ENCODE measurements at regions not wholly inside any gene's neighbourhood (a gene's known extent, or its start where the extent isn't known, plus 50 kb on each side); places are given as distances from the start of the nearest gene placed in this dataset.

GRCh38 chr1:238998577-238998976, 387.8 kb upstream of the CHRM3 start:
- no peak overlapping the region for H3K27ac Mint-ChIP-seq
- intact Hi-C loops (cut with micrococcal nuclease): no loop called here
- Histone ChIP-seq H3K9ac (ENCODE audit: low read length) (no peak overlapping the region), H3K27ac (ENCODE audit: low read length in 2 of 2) (no peak overlapping the region), H3K4me1 (ENCODE audit: control insufficient read depth in 2 of 2, insufficient read depth in 2 of 2, low read length in 2 of 2) (no peaks in the 10 kb centered on the region), H3K4me3 (ENCODE audit: control extremely low read depth in 1 of 5, extremely low read depth in 1 of 5, insufficient read depth in 1 of 5, low read depth in 2 of 5, low read length in 4 of 5) (no peak overlapping the region), H3K79me2 (ENCODE audit: control insufficient read depth, insufficient read depth, low read length) (no peaks in the 10 kb centered on the region), H3K27me3 (replicated peaks in 1 of 4; ENCODE audit: control extremely low read depth in 1 of 4, control insufficient read depth in 3 of 4, insufficient read depth in 4 of 4, low read length in 3 of 4) (no peaks in the 10 kb centered on the region), H3K36me3 (replicated peaks in 1 of 2; ENCODE audit: control extremely low read depth in 1 of 2, control insufficient read depth in 1 of 2, extremely low read depth in 1 of 2, insufficient read depth in 2 of 2, low read length in 1 of 2) (no peaks in the 10 kb centered on the region), H3K4me2 (replicated peaks; ENCODE audit: low read depth, low read length, poor library complexity, severe bottlenecking) (no peak overlapping the region), H3K9me3 (ENCODE audit: control extremely low read depth in 1 of 3, control insufficient read depth in 2 of 3, insufficient read depth in 1 of 3, low read length in 2 of 3) (peaks cover 0 to 1% (median 0%) of the 10 kb centered on the region in 3 donors), H2AFZ (ENCODE audit: insufficient read depth, low read depth, low read length, poor library complexity, severe bottlenecking) (no peak overlapping the region), H4K20me1 (ENCODE audit: control insufficient read depth, insufficient read depth, low read length, poor library complexity, severe bottlenecking) (no peaks in the 10 kb centered on the region)
- ATAC-seq (ENCODE audit: low read depth) (no peak), DNase-seq (no peak)
- no peaks in the 10 kb centered on the region for H3K4me1 Mint-ChIP-seq
- ChIA-PET POLR2A (no interaction called here), CTCF (no interaction called here)
- no peak overlapping the region for H3K4me3 Mint-ChIP-seq
- H3K27me3 Mint-ChIP-seq: no peaks in the 10 kb centered on the region
- H3K9me3 Mint-ChIP-seq (ENCODE audit: insufficient read depth): peaks cover under 1% of the 10 kb centered on the region
- TF ChIP-seq CTCF (IDR thresholded peaks at IDR 0.05): no peak
- no peak for TF ChIP-seq EZH2 (IDR thresholded peaks at IDR 0.05; ENCODE audit: borderline replicate concordance, insufficient read depth, low read depth, low read length, poor library complexity, severe bottlenecking)
- WGBS (ENCODE audit: insufficient coverage): no CpG with 5 or more reads among the region's 3 CpGs

GRCh38 chr1:238991765-238992495, 394.4 kb upstream of the CHRM3 start:
- Histone ChIP-seq H3K4me1 (ENCODE audit: control insufficient read depth in 2 of 2, insufficient read depth in 2 of 2, low read length in 2 of 2) (no peaks in the 10 kb centered on the region), H4K20me1 (ENCODE audit: control insufficient read depth, insufficient read depth, low read length, poor library complexity, severe bottlenecking) (no peaks in the 10 kb centered on the region), H3K27me3 (replicated peaks in 1 of 4; ENCODE audit: control extremely low read depth in 1 of 4, control insufficient read depth in 3 of 4, insufficient read depth in 4 of 4, low read length in 3 of 4) (no peaks in the 10 kb centered on the region), H3K27ac (ENCODE audit: low read length in 2 of 2) (no peak overlapping the region), H3K9ac (ENCODE audit: low read length) (no peak overlapping the region), H2AFZ (ENCODE audit: insufficient read depth, low read depth, low read length, poor library complexity, severe bottlenecking) (no peak overlapping the region), H3K9me3 (ENCODE audit: control extremely low read depth in 1 of 3, control insufficient read depth in 2 of 3, insufficient read depth in 1 of 3, low read length in 2 of 3) (peaks cover 0 to 2% (median 0%) of the 10 kb centered on the region in 3 donors), H3K4me3 (ENCODE audit: control extremely low read depth in 1 of 5, extremely low read depth in 1 of 5, insufficient read depth in 1 of 5, low read depth in 2 of 5, low read length in 4 of 5) (no peak overlapping the region), H3K36me3 (replicated peaks in 1 of 2; ENCODE audit: control extremely low read depth in 1 of 2, control insufficient read depth in 1 of 2, extremely low read depth in 1 of 2, insufficient read depth in 2 of 2, low read length in 1 of 2) (no peaks in the 10 kb centered on the region), H3K79me2 (ENCODE audit: control insufficient read depth, insufficient read depth, low read length) (no peaks in the 10 kb centered on the region), H3K4me2 (replicated peaks; ENCODE audit: low read depth, low read length, poor library complexity, severe bottlenecking) (no peak overlapping the region)
- H3K4me3 Mint-ChIP-seq: no peak overlapping the region
- DNase-seq (no peak), ATAC-seq (ENCODE audit: low read depth) (no peak)
- no peak overlapping the region for H3K27ac Mint-ChIP-seq
- POLR2A ChIA-PET: no interaction called here
- H3K9me3 Mint-ChIP-seq (ENCODE audit: insufficient read depth): no peaks in the 10 kb centered on the region
- intact Hi-C loops (cut with micrococcal nuclease): no loop called here
- 100% methylated on average over 1 of the region's 6 CpGs for WGBS (ENCODE audit: insufficient coverage)
- no peaks in the 10 kb centered on the region for H3K27me3 Mint-ChIP-seq
- no peaks in the 10 kb centered on the region for H3K4me1 Mint-ChIP-seq
- CTCF ChIA-PET: no interaction called here
- TF ChIP-seq CTCF (IDR thresholded peaks at IDR 0.05): no peak

All from B cell (primary cell).